ENCODE measurements at regions not wholly inside any gene's neighbourhood (a gene's known extent, or its start where the extent isn't known, plus 50 kb on each side); places are given as distances from the start of the nearest gene placed in this dataset.

- H3K36me3 Mint-ChIP-seq (ENCODE audit: low read depth) = no peaks in the 10 kb centered on the region
Measured at GRCh38 chr14:87148655-87149054, 844.3 kb downstream of the GALC start.

GRCh38 chr14:87142551-87143211 is 850.3 kb downstream of the GALC start:
- H3K27me3 Mint-ChIP-seq (ENCODE audit: insufficient read depth) = no peaks in the 10 kb centered on the region
- no peak for DNase-seq
- H3K4me3 Mint-ChIP-seq = no peak overlapping the region
- no peaks in the 10 kb centered on the region for H3K4me1 Mint-ChIP-seq (ENCODE audit: low read depth)
- H3K36me3 Mint-ChIP-seq (ENCODE audit: low read depth) = no peaks in the 10 kb centered on the region
- no peak for TF ChIP-seq CTCF (IDR thresholded peaks at IDR 0.05)
- peaks cover 45% of the 10 kb centered on the region for H3K9me3 Mint-ChIP-seq
- H3K27ac Mint-ChIP-seq = no peak overlapping the region

More at GRCh38 chr14:87148655-87149054, 844.3 kb downstream of the GALC start:
- Mint-ChIP-seq H3K9me3 (peaks cover 50% of the 10 kb centered on the region), H3K4me1 (ENCODE audit: low read depth) (no peaks in the 10 kb centered on the region), H3K27ac (no peak overlapping the region), H3K27me3 (ENCODE audit: insufficient read depth) (no peaks in the 10 kb centered on the region), H3K4me3 (no peak overlapping the region)
- TF ChIP-seq CTCF (IDR thresholded peaks at IDR 0.05) = no peak
- DNase-seq = no peak

- Mint-ChIP-seq H3K4me1 (ENCODE audit: low read depth) (no peaks in the 10 kb centered on the region), H3K4me3 (no peak overlapping the region), H3K9me3 (peaks cover 45% of the 10 kb centered on the region), H3K27ac (no peak overlapping the region), H3K36me3 (ENCODE audit: low read depth) (no peaks in the 10 kb centered on the region), H3K27me3 (ENCODE audit: insufficient read depth) (no peaks in the 10 kb centered on the region)
- no peak for DNase-seq
- TF ChIP-seq CTCF (IDR thresholded peaks at IDR 0.05) = no peak
Measured at GRCh38 chr14:87141801-87142200, 851.2 kb downstream of the GALC start.

- DNase-seq = no peak
- TF ChIP-seq CTCF (IDR thresholded peaks at IDR 0.05) = no peak
- Mint-ChIP-seq H3K36me3 (ENCODE audit: low read depth) (no peaks in the 10 kb centered on the region), H3K27me3 (ENCODE audit: insufficient read depth) (no peaks in the 10 kb centered on the region), H3K4me3 (no peak overlapping the region), H3K4me1 (ENCODE audit: low read depth) (no peaks in the 10 kb centered on the region), H3K9me3 (peaks cover 52% of the 10 kb centered on the region), H3K27ac (no peak overlapping the region)
Measured at GRCh38 chr14:87139299-87139698, 853.7 kb downstream of the GALC start.

- DNase-seq = no peak
- H3K9me3 Mint-ChIP-seq = peaks cover 31% of the 10 kb centered on the region
- no peak overlapping the region for H3K4me3 Mint-ChIP-seq
- H3K4me1 Mint-ChIP-seq (ENCODE audit: low read depth) = no peaks in the 10 kb centered on the region
- H3K36me3 Mint-ChIP-seq (ENCODE audit: low read depth) = no peaks in the 10 kb centered on the region
- no peak for TF ChIP-seq CTCF (IDR thresholded peaks at IDR 0.05)
- no peaks in the 10 kb centered on the region for H3K27me3 Mint-ChIP-seq (ENCODE audit: insufficient read depth)
- no peak overlapping the region for H3K27ac Mint-ChIP-seq
Measured at GRCh38 chr14:87133073-87133801, 859.7 kb downstream of the GALC start.
